ENCODE measurements at regions not wholly inside any gene's neighbourhood (a gene's known extent, or its start where the extent isn't known, plus 50 kb on each side); places are given as distances from the start of the nearest gene placed in this dataset.

GRCh38 chr9:31140316-31140715 lies 1244.1 kb upstream of the ACO1 start:
- H3K9me3 Mint-ChIP-seq: peaks cover 3 to 5% of the 10 kb centered on the region in 2 donors
- no peak overlapping the region for H3K27ac Mint-ChIP-seq
- no peaks in the 10 kb centered on the region for H3K4me1 Mint-ChIP-seq
- ATAC-seq (no peak), DNase-seq (no peak)
- TF ChIP-seq CTCF (IDR thresholded peaks at IDR 0.05): no peak
- Histone ChIP-seq H3K4me3 (ENCODE audit: low read length) (no peak overlapping the region), H3K36me3 (ENCODE audit: control insufficient read depth, insufficient read depth, low read length) (no peaks in the 10 kb centered on the region), H3K27ac (ENCODE audit: low read length) (no peak overlapping the region), H3K27me3 (ENCODE audit: control insufficient read depth, insufficient read depth, low read length) (no peaks in the 10 kb centered on the region), H3K9me3 (ENCODE audit: control insufficient read depth, insufficient read depth, low read length) (no peaks in the 10 kb centered on the region), H3K4me1 (ENCODE audit: control insufficient read depth, insufficient read depth, low read length) (no peaks in the 10 kb centered on the region)
- intact Hi-C loops (cut with micrococcal nuclease): no loop called here
- H3K36me3 Mint-ChIP-seq: no peaks in the 10 kb centered on the region
- no peak overlapping the region for H3K4me3 Mint-ChIP-seq
- H3K27me3 Mint-ChIP-seq (ENCODE audit: low read depth in 2 of 2): no peaks in the 10 kb centered on the region
- 25% methylated on average over 1 of the region's 1 CpG for WGBS (ENCODE audit: insufficient coverage)

- Mint-ChIP-seq H3K4me3 (no peak overlapping the region), H3K4me1 (no peaks in the 10 kb centered on the region), H3K27ac (no peak overlapping the region), H3K36me3 (no peaks in the 10 kb centered on the region), H3K9me3 (no peaks in the 10 kb centered on the region), H3K27me3 (ENCODE audit: low read depth in 2 of 2) (no peaks in the 10 kb centered on the region)
- Histone ChIP-seq H3K27me3 (ENCODE audit: control insufficient read depth, insufficient read depth, low read length) (no peaks in the 10 kb centered on the region), H3K9me3 (ENCODE audit: control insufficient read depth, insufficient read depth, low read length) (no peaks in the 10 kb centered on the region), H3K27ac (ENCODE audit: low read length) (no peak overlapping the region), H3K4me1 (ENCODE audit: control insufficient read depth, insufficient read depth, low read length) (no peaks in the 10 kb centered on the region), H3K36me3 (ENCODE audit: control insufficient read depth, insufficient read depth, low read length) (no peaks in the 10 kb centered on the region), H3K4me3 (ENCODE audit: low read length) (no peak overlapping the region)
- 72% methylated on average over 2 of the region's 3 CpGs for WGBS (ENCODE audit: insufficient coverage)
- no peak for ATAC-seq
- DNase-seq: no peak
- intact Hi-C loops (cut with micrococcal nuclease): no loop called here
- TF ChIP-seq CTCF (IDR thresholded peaks at IDR 0.05): no peak
These were observed 1242.0 kb upstream of the ACO1 start for GRCh38 chr9:31142456-31142855.

- ATAC-seq (no peak), DNase-seq (no peak)
- TF ChIP-seq CTCF (IDR thresholded peaks at IDR 0.05): no peak
- Mint-ChIP-seq H3K4me1 (no peaks in the 10 kb centered on the region), H3K9me3 (no peaks in the 10 kb centered on the region), H3K4me3 (no peak overlapping the region), H3K27ac (no peak overlapping the region), H3K27me3 (ENCODE audit: low read depth in 2 of 2) (no peaks in the 10 kb centered on the region), H3K36me3 (no peaks in the 10 kb centered on the region)
- Histone ChIP-seq H3K36me3 (ENCODE audit: control insufficient read depth, insufficient read depth, low read length) (no peaks in the 10 kb centered on the region), H3K27ac (ENCODE audit: low read length) (no peak overlapping the region), H3K4me1 (ENCODE audit: control insufficient read depth, insufficient read depth, low read length) (no peaks in the 10 kb centered on the region), H3K27me3 (ENCODE audit: control insufficient read depth, insufficient read depth, low read length) (no peaks in the 10 kb centered on the region), H3K9me3 (ENCODE audit: control insufficient read depth, insufficient read depth, low read length) (no peaks in the 10 kb centered on the region), H3K4me3 (ENCODE audit: low read length) (no peak overlapping the region)
- intact Hi-C loops (cut with micrococcal nuclease): no loop called here
- 76% methylated on average over 2 of the region's 3 CpGs for WGBS (ENCODE audit: insufficient coverage)
These were observed 1239.8 kb upstream of the ACO1 start for GRCh38 chr9:31144614-31145013.

GRCh38 chr9:31146485-31147166 lies 1237.8 kb upstream of the ACO1 start:
- Histone ChIP-seq H3K4me1 (ENCODE audit: control insufficient read depth, insufficient read depth, low read length) (no peaks in the 10 kb centered on the region), H3K9me3 (ENCODE audit: control insufficient read depth, insufficient read depth, low read length) (no peaks in the 10 kb centered on the region), H3K27ac (ENCODE audit: low read length) (no peak overlapping the region), H3K27me3 (ENCODE audit: control insufficient read depth, insufficient read depth, low read length) (no peaks in the 10 kb centered on the region), H3K4me3 (ENCODE audit: low read length) (no peak overlapping the region), H3K36me3 (ENCODE audit: control insufficient read depth, insufficient read depth, low read length) (no peaks in the 10 kb centered on the region)
- no peak for TF ChIP-seq CTCF (IDR thresholded peaks at IDR 0.05)
- Mint-ChIP-seq H3K27me3 (ENCODE audit: low read depth in 2 of 2) (no peaks in the 10 kb centered on the region), H3K4me1 (no peaks in the 10 kb centered on the region), H3K4me3 (no peak overlapping the region), H3K27ac (no peak overlapping the region), H3K9me3 (no peaks in the 10 kb centered on the region), H3K36me3 (no peaks in the 10 kb centered on the region)
- intact Hi-C loops (cut with micrococcal nuclease): no loop called here
- ATAC-seq: no peak
- DNase-seq: no peak
- 70% methylated on average over 3 of the region's 3 CpGs for WGBS (ENCODE audit: insufficient coverage)
